H9 (cell line): ENCODE measurements at regions not wholly inside any gene's neighbourhood (a gene's known extent, or its start where the extent isn't known, plus 50 kb on each side); places are given as distances from the start of the nearest gene placed in this dataset.

Experiments used
- DNase-seq: peaks from one replicate; pipeline ENCODE4 v3.0.0-alpha.2; 2017
- H2AFZ ChIP-seq: one replicate; pipeline ENCODE4 v1.6.1; 2013; ENCODE audit warnings: mild to moderate bottlenecking, low read length, control low read depth, moderate library complexity
- H2AK5ac ChIP-seq: 2 replicates; pipeline ENCODE4 v1.6.1; 2013; ENCODE audit warnings: low read length, control low read depth, mixed read lengths; ENCODE audit not compliant: insufficient read length
- H2BK120ac ChIP-seq: one replicate; pipeline ENCODE4 v1.6.1; 2013; ENCODE audit warnings: low read depth, mild to moderate bottlenecking, low read length, control low read depth, inconsistent platforms; ENCODE audit not compliant: poor library complexity, severe bottlenecking
- H2BK12ac ChIP-seq: 2 replicates; pipeline ENCODE4 v1.6.1; 2013; ENCODE audit warnings: low read length, control low read depth, mixed read lengths, low read depth; ENCODE audit not compliant: insufficient read length
- H2BK15ac ChIP-seq: 2 replicates; pipeline ENCODE4 v1.6.1; 2013; ENCODE audit warnings: low read depth, low read length, control low read depth
- H2BK20ac ChIP-seq: one replicate; pipeline ENCODE4 v1.6.1; 2013; ENCODE audit warnings: low read depth, mild to moderate bottlenecking, low read length, control low read depth, inconsistent platforms; ENCODE audit not compliant: poor library complexity, severe bottlenecking
- H2BK5ac ChIP-seq: 2 replicates; pipeline ENCODE4 v1.6.1; 2013; ENCODE audit warnings: low read length, control low read depth, mixed read lengths; ENCODE audit not compliant: insufficient read length
- H3K14ac ChIP-seq: 2 replicates; pipeline ENCODE4 v1.6.1; 2013; ENCODE audit warnings: low read length, control low read depth; ENCODE audit not compliant: insufficient read depth
- H3K18ac ChIP-seq: 2 replicates; pipeline ENCODE4 v1.6.1; 2013; ENCODE audit warnings: low read depth, mild to moderate bottlenecking, mixed read lengths, low read length, control low read depth; ENCODE audit not compliant: insufficient read length
- H3K23ac ChIP-seq: 2 replicates; pipeline ENCODE4 v1.6.1; 2013; ENCODE audit warnings: low read length, control low read depth, mixed read lengths, low read depth; ENCODE audit not compliant: insufficient read length
- H3K23me2 ChIP-seq: 2 replicates; pipeline ENCODE4 v1.6.1; 2013; ENCODE audit warnings: low read depth, mild to moderate bottlenecking, mixed read lengths, low read length, control low read depth; ENCODE audit not compliant: insufficient read length, poor library complexity, severe bottlenecking
- H3K27ac ChIP-seq: 2 replicates; pipeline ENCODE4 v1.5.1; 2013; ENCODE audit warnings: low read length, control low read depth, mixed read lengths, low read depth; ENCODE audit not compliant: insufficient read length
- H3K27me3 ChIP-seq: 2 replicates; pipeline ENCODE4 v1.6.1; 2013; ENCODE audit warnings: low read length, control low read depth, inconsistent platforms; ENCODE audit not compliant: insufficient read depth
- H3K4ac ChIP-seq: 2 replicates; pipeline ENCODE4 v1.6.1; 2013; ENCODE audit warnings: low read depth, mild to moderate bottlenecking, control low read depth, inconsistent platforms, low read length, moderate library complexity
- H3K4me1 ChIP-seq: 2 replicates; pipeline ENCODE4 v1.6.1; 2013; ENCODE audit warnings: low read length, control low read depth, inconsistent platforms; ENCODE audit not compliant: insufficient read depth
- H3K4me2 ChIP-seq: 2 replicates; pipeline ENCODE4 v1.6.1; 2013; ENCODE audit warnings: low read length, control low read depth, mixed read lengths; ENCODE audit not compliant: insufficient read length, insufficient read depth
- H3K56ac ChIP-seq: 2 replicates; pipeline ENCODE4 v1.6.1; 2013; ENCODE audit warnings: low read depth, mild to moderate bottlenecking, mixed read lengths, low read length, control low read depth; ENCODE audit not compliant: insufficient read length
- H3K79me1 ChIP-seq: 2 replicates; pipeline ENCODE4 v1.6.1; 2013; ENCODE audit warnings: low read depth, mild to moderate bottlenecking, moderate library complexity, low read length, control low read depth, inconsistent platforms; ENCODE audit not compliant: insufficient read depth, poor library complexity, severe bottlenecking
- H3K79me2 ChIP-seq: 2 replicates; pipeline ENCODE4 v1.6.1; 2013; ENCODE audit warnings: low read length, control low read depth, inconsistent platforms; ENCODE audit not compliant: insufficient read depth
- H3K9ac ChIP-seq: 2 replicates; pipeline ENCODE4 v1.6.1; 2013; ENCODE audit warnings: low read length, control low read depth, mixed read lengths; ENCODE audit not compliant: insufficient read length; ENCODE audit errors: extremely low read depth
- H3K9me3 ChIP-seq: one replicate; pipeline ENCODE4 v1.6.1; 2013; ENCODE audit warnings: low read depth, low read length, inconsistent platforms; ENCODE audit not compliant: control insufficient read depth
- H3T11ph ChIP-seq: one replicate; pipeline ENCODE4 v1.6.1; 2013; ENCODE audit warnings: mild to moderate bottlenecking, low read length, control low read depth, inconsistent platforms
- H4K20me1 ChIP-seq: one replicate; pipeline ENCODE4 v1.6.1; 2013; ENCODE audit not compliant: control insufficient read depth, insufficient read length, insufficient read depth
- H4K5ac ChIP-seq: 2 replicates; pipeline ENCODE4 v1.6.1; 2013; ENCODE audit warnings: low read depth, mild to moderate bottlenecking, mixed read lengths, low read length, control low read depth; ENCODE audit not compliant: insufficient read length
- H4K8ac ChIP-seq: replicated peaks from 2 replicates; pipeline ENCODE4 v1.6.1; 2013; ENCODE audit warnings: low read length, control low read depth, mixed read lengths, low read depth; ENCODE audit not compliant: insufficient read length
- H4K91ac ChIP-seq: 2 replicates; pipeline ENCODE4 v1.6.1; 2013; ENCODE audit warnings: low read depth, mild to moderate bottlenecking, moderate library complexity, mixed read lengths, low read length, control low read depth; ENCODE audit not compliant: insufficient read length
- H3K27ac Mint-ChIP-seq, 3 experiments: 2 replicates in 2 of 3; 3 replicates in 1 of 3; pipeline ENCODE4 v1.8.0; 2020 to 2021; ENCODE audit warnings: mixed read lengths in 3 of 3, mild to moderate bottlenecking in 1 of 3, moderate library complexity in 1 of 3
- H3K27me3 Mint-ChIP-seq: 2 replicates; pipeline ENCODE4 v1.8.0; 2021; ENCODE audit warnings: low read depth, mild to moderate bottlenecking, moderate library complexity, mixed read lengths
- H3K36me3 Mint-ChIP-seq, 3 experiments: 2 replicates in 2 of 3; 3 replicates in 1 of 3; pipeline ENCODE4 v1.8.0; 2020 to 2021; ENCODE audit warnings: low read depth in 3 of 3, mixed read lengths in 3 of 3; ENCODE audit not compliant: insufficient read depth in 1 of 3
- H3K4me1 Mint-ChIP-seq, 2 experiments: 2 replicates each; pipeline ENCODE4 v1.8.0; 2020; ENCODE audit warnings: mixed read lengths in 2 of 2
- H3K4me3 Mint-ChIP-seq, 2 experiments: 2 replicates in 1 of 2; 3 replicates in 1 of 2; pipeline ENCODE4 v1.8.0; 2020 to 2021; ENCODE audit warnings: mild to moderate bottlenecking in 2 of 2, mixed read lengths in 2 of 2, moderate library complexity in 1 of 2
- H3K9me3 Mint-ChIP-seq, 2 experiments: 2 replicates in 1 of 2; 3 replicates in 1 of 2; pipeline ENCODE4 v1.8.0; 2020; ENCODE audit warnings: mild to moderate bottlenecking in 2 of 2, mixed read lengths in 2 of 2, moderate library complexity in 1 of 2
- CTCF ChIP-seq: fragments of 200-600 bp; sonication (generic); conservative IDR thresholded peaks from 3 replicates; pipeline ENCODE4 v1.8.0; 2021; ENCODE audit warnings: antibody characterized with exemption, mild to moderate bottlenecking
- WGBS: extraction: QIAGEN DNeasy Blood & Tissue Kit; methylation state at CpG from one replicate; pipeline ENCODE4 v1.1.7; 2013; ENCODE audit warnings: missing lambda C conversion rate, low lambda C conversion rate, mixed read lengths; ENCODE audit not compliant: insufficient read length; ENCODE audit errors: extremely low coverage; 5-methylcytosine and 5-hydroxymethylcytosine counted together

GRCh38 chr12:47328831-47329545 lies 249.2 kb upstream of the AMIGO2 start:
- no peak overlapping the region for H4K8ac ChIP-seq
- no peak overlapping the region for H2BK120ac ChIP-seq
- H3K4me2 ChIP-seq = no peak overlapping the region
- no peak overlapping the region for H3K18ac ChIP-seq
- H4K20me1 ChIP-seq = no peaks in the 10 kb centered on the region
- H3K23ac ChIP-seq = no peak overlapping the region
- Mint-ChIP-seq H3K27me3 (no peaks in the 10 kb centered on the region), H3K36me3 (no peaks in the 10 kb centered on the region; a peak in 2 of 7 replicates), H3K9me3 (peaks cover 5% of the 10 kb centered on the region in 2 experiments; a peak in 3 of 5 replicates), H3K4me3 (no peak overlapping the region), H3K27ac (no peak overlapping the region), H3K4me1 (no peaks in the 10 kb centered on the region)
- H2AFZ ChIP-seq = no peak overlapping the region
- no peak for TF ChIP-seq CTCF
- H2BK12ac ChIP-seq = no peak overlapping the region
- no peaks in the 10 kb centered on the region for H3K79me2 ChIP-seq
- H3K79me1 ChIP-seq = no peaks in the 10 kb centered on the region
- H3K27ac ChIP-seq = no peak overlapping the region
- no peak overlapping the region for H2BK20ac ChIP-seq
- no peak for DNase-seq
- no peaks in the 10 kb centered on the region for H3K9me3 ChIP-seq
- no peak overlapping the region for H2BK15ac ChIP-seq
- no peaks in the 10 kb centered on the region for H3K27me3 ChIP-seq
- H4K91ac ChIP-seq = no peak overlapping the region
- H4K5ac ChIP-seq = no peak overlapping the region
- no peak overlapping the region for H3T11ph ChIP-seq
- H3K14ac ChIP-seq = no peak overlapping the region
- WGBS = no CpG with 5 or more reads among the region's 1 CpG
- no peak overlapping the region for H3K4ac ChIP-seq
- H3K56ac ChIP-seq = no peak overlapping the region
- H3K4me1 ChIP-seq = no peaks in the 10 kb centered on the region
- no peaks in the 10 kb centered on the region for H3K23me2 ChIP-seq
- no peak overlapping the region for H2AK5ac ChIP-seq
- H2BK5ac ChIP-seq = no peak overlapping the region
- H3K9ac ChIP-seq = no peak overlapping the region
